Astrocyte (in vitro differentiated cells and primary cell): ENCODE measurements at regions not wholly inside any gene's neighbourhood (a gene's known extent, or its start where the extent isn't known, plus 50 kb on each side); places are given as distances from the start of the nearest gene placed in this dataset.

ENCODE experiments used
- CTCF ChIP-seq: IDR thresholded peaks from 2 replicates; pipeline ENCODE4 v1.5.1; 2011; ENCODE audit warnings: low read depth, mild to moderate bottlenecking, inconsistent platforms, low read length, moderate library complexity; ENCODE audit not compliant: insufficient read depth
- EZH2 ChIP-seq: IDR thresholded peaks from 2 replicates; pipeline ENCODE4 v1.6.1; 2012; ENCODE audit warnings: mild to moderate bottlenecking, low read length, inconsistent platforms; ENCODE audit not compliant: insufficient read depth

GRCh38 chr1:233543338-233544255 is 70.3 kb upstream of the KCNK1 start:
- TF ChIP-seq CTCF (no peak), EZH2 (no peak)
